Fibroblast of lung (primary cell): ENCODE measurements at regions not wholly inside any gene's neighbourhood (a gene's known extent, or its start where the extent isn't known, plus 50 kb on each side); places are given as distances from the start of the nearest gene placed in this dataset.

Source experiments
- DNase-seq, 2 donors: peaks; one replicate each; pipeline versions ENCODE4 v3.0.0 to v3.0.0-alpha.2; 2010; ENCODE audit warnings: low read depth in 2 of 2
- H2AFZ ChIP-seq: 2 replicates; pipeline ENCODE4 v1.5.1; 2012; ENCODE audit warnings: low read length, control low read depth, inconsistent platforms
- H3K27ac ChIP-seq: 2 replicates; pipeline ENCODE4 v1.5.1; 2011; ENCODE audit warnings: low read length, control low read depth; ENCODE audit not compliant: insufficient read depth
- H3K27me3 ChIP-seq: 2 replicates; pipeline ENCODE4 v1.5.1; 2011; ENCODE audit warnings: mild to moderate bottlenecking, low read length; ENCODE audit not compliant: control insufficient read depth, insufficient read depth
- H3K36me3 ChIP-seq: 2 replicates; pipeline ENCODE4 v1.5.1; 2011; ENCODE audit warnings: low read length; ENCODE audit not compliant: control insufficient read depth, insufficient read depth
- H3K4me1 ChIP-seq: 2 replicates; pipeline ENCODE4 v1.5.1; 2011; ENCODE audit warnings: low read length; ENCODE audit not compliant: control insufficient read depth, insufficient read depth; ENCODE audit errors: extremely low read depth
- H3K4me2 ChIP-seq: 2 replicates; pipeline ENCODE4 v1.5.1; 2011; ENCODE audit warnings: low read length, control low read depth; ENCODE audit not compliant: insufficient read depth; ENCODE audit errors: extremely low read depth
- H3K4me3 ChIP-seq, 4 experiments: fragments of 200-600 bp in 1 of 4; sonication (generic) in 1 of 4; replicated peaks in 1 of 4; 2 replicates each; pipeline ENCODE4 v1.5.1; 2011 to 2016; ENCODE audit warnings: low read length in 4 of 4, low read depth in 3 of 4, mild to moderate bottlenecking in 3 of 4, control low read depth in 2 of 4, inconsistent platforms in 1 of 4, mixed read lengths in 1 of 4; ENCODE audit not compliant: insufficient read depth in 1 of 4; ENCODE audit errors: control extremely low read depth in 1 of 4
- H3K79me2 ChIP-seq: 2 replicates; pipeline ENCODE4 v1.5.1; 2012; ENCODE audit warnings: mild to moderate bottlenecking, low read length, inconsistent platforms; ENCODE audit not compliant: control insufficient read depth, insufficient read depth
- H3K9ac ChIP-seq: 2 replicates; pipeline ENCODE4 v1.5.1; 2011; ENCODE audit warnings: mild to moderate bottlenecking, low read length, control low read depth; ENCODE audit not compliant: insufficient read depth
- H3K9me3 ChIP-seq: 2 replicates; pipeline ENCODE4 v1.5.1; 2012; ENCODE audit warnings: low read depth, low read length; ENCODE audit not compliant: control insufficient read depth, insufficient read depth
- H4K20me1 ChIP-seq: 2 replicates; pipeline ENCODE4 v1.5.1; 2011; ENCODE audit warnings: low read length; ENCODE audit not compliant: control insufficient read depth, insufficient read depth; ENCODE audit errors: extremely low read depth
- EZH2 ChIP-seq: IDR thresholded peaks from 2 replicates; pipeline ENCODE4 v1.5.1; 2012; ENCODE audit warnings: low read length, control low read depth, mild to moderate bottlenecking; ENCODE audit errors: missing control alignments
- TF ChIP-seq, protein P1 (sequence below), 2 donors: IDR thresholded peaks in 1 of 2; conservative IDR thresholded peaks in 1 of 2; 1 replicate in 1 of 2; 2 replicates in 1 of 2; pipeline ENCODE4 v1.5.1; 2011 to 2012; ENCODE audit warnings: low read length in 2 of 2, control low read depth in 1 of 2, inconsistent platforms in 1 of 2, low read depth in 1 of 2, mild to moderate bottlenecking in 1 of 2

DNA sequence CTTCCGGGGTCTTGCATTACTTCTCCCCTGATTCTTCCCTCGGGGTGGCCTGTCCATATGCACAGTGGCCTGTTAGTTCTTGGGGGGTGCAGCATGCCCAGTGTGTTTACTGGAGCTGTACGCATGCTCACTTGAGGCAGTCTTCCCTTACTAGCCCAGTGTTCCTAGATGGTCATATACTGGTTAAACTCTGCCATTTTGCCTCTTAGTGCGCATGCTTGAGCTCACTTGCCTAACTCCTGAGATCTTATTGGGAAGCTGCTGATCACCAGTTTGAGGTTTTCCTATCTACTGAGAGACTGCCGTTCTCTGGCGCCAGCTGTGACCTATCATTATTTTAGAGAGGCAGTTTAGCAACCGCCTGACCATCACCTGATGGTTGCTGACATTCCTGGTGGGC lies 571.2 kb downstream of the ADCYAP1 start:
- H3K4me3 ChIP-seq = no peak overlapping the region

DNA sequence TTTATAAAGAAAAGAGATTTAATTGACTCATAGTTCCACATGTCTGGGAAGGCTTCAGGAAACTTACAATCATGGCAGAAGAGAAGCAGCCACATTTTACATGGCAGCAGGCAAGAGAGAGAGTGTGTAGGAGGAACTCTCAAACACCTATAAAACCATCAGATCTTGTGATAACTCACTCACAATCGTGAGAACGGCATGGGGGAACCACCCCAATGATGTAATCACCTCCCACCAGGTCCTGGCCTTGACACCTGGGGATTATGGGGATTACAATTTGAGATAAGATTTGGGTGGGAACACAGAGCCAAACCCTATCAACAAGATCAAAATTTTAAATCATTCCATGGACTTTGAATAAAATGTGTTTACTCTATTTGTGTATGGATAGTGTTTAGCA lies 575.6 kb downstream of the ADCYAP1 start:
- Histone ChIP-seq H3K4me3 (no peak overlapping the region), H3K27me3 (no peaks in the 10 kb centered on the region), H3K79me2 (no peaks in the 10 kb centered on the region), H3K4me2 (no peak overlapping the region), H4K20me1 (no peaks in the 10 kb centered on the region), H2AFZ (no peak overlapping the region), H3K9ac (no peak overlapping the region), H3K27ac (no peak overlapping the region), H3K36me3 (no peaks in the 10 kb centered on the region), H3K9me3 (no peaks in the 10 kb centered on the region), H3K4me1 (no peaks in the 10 kb centered on the region)
- no peak for DNase-seq
- no peak for TF ChIP-seq EZH2
- TF ChIP-seq, protein P1, sequence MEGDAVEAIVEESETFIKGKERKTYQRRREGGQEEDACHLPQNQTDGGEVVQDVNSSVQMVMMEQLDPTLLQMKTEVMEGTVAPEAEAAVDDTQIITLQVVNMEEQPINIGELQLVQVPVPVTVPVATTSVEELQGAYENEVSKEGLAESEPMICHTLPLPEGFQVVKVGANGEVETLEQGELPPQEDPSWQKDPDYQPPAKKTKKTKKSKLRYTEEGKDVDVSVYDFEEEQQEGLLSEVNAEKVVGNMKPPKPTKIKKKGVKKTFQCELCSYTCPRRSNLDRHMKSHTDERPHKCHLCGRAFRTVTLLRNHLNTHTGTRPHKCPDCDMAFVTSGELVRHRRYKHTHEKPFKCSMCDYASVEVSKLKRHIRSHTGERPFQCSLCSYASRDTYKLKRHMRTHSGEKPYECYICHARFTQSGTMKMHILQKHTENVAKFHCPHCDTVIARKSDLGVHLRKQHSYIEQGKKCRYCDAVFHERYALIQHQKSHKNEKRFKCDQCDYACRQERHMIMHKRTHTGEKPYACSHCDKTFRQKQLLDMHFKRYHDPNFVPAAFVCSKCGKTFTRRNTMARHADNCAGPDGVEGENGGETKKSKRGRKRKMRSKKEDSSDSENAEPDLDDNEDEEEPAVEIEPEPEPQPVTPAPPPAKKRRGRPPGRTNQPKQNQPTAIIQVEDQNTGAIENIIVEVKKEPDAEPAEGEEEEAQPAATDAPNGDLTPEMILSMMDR (conservative IDR thresholded peaks at IDR 0.05 in 1 of 2, IDR thresholded peaks at IDR 0.05 in 1 of 2; ENCODE audit: low read depth in 1 of 2, low read length in 2 of 2) = no peak

More for the DNA sequence above, 571.2 kb downstream of the ADCYAP1 start:
- no peak for TF ChIP-seq EZH2
- TF ChIP-seq, protein P1 (conservative IDR thresholded peaks at IDR 0.05 in 1 of 2, IDR thresholded peaks at IDR 0.05 in 1 of 2; ENCODE audit: low read depth in 1 of 2, low read length in 2 of 2) = no peak
- Histone ChIP-seq H3K4me1 (no peaks in the 10 kb centered on the region), H3K9ac (no peak overlapping the region), H3K9me3 (no peaks in the 10 kb centered on the region), H3K36me3 (no peaks in the 10 kb centered on the region), H2AFZ (no peak overlapping the region), H3K27ac (no peak overlapping the region), H3K4me2 (no peak overlapping the region), H3K27me3 (no peaks in the 10 kb centered on the region), H4K20me1 (no peaks in the 10 kb centered on the region), H3K79me2 (no peaks in the 10 kb centered on the region)
- DNase-seq = no peak

DNA sequence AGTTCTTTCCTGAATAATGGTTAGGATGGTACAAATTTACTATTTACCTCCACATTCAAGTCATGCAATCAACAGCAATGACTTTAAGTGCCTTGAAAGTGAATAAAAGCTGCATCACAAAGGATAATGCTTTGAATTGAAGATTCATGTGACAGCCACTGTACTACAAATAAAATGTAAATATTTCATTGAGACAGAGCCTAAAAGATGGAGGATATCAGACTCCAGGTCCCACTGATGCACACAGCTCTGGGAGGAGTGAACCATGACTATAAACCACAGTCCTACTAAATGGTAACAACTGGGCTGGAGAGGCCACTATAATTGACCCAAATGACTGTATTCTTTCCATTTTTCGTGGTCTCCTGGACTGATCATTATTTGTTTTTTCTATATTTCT lies 576.9 kb downstream of the ADCYAP1 start:
- Histone ChIP-seq H3K4me2 (no peak overlapping the region), H3K4me3 (no peak overlapping the region), H3K27me3 (no peaks in the 10 kb centered on the region), H3K9me3 (no peaks in the 10 kb centered on the region), H3K4me1 (no peaks in the 10 kb centered on the region), H3K9ac (no peak overlapping the region), H2AFZ (no peak overlapping the region), H3K79me2 (no peaks in the 10 kb centered on the region), H4K20me1 (no peaks in the 10 kb centered on the region), H3K27ac (no peak overlapping the region), H3K36me3 (no peaks in the 10 kb centered on the region)
- TF ChIP-seq, protein P1 (conservative IDR thresholded peaks at IDR 0.05 in 1 of 2, IDR thresholded peaks at IDR 0.05 in 1 of 2; ENCODE audit: low read depth in 1 of 2, low read length in 2 of 2) = no peak
- no peak for TF ChIP-seq EZH2
- no peak for DNase-seq
